Body of pancreas (tissue), 4 donors: ENCODE measurements at regions not wholly inside any gene's neighbourhood (a gene's known extent, or its start where the extent isn't known, plus 50 kb on each side); places are given as distances from the start of the nearest gene placed in this dataset.

Experiments used
- ATAC-seq: fragments of 150-250 bp; one replicate; pipeline ENCODE4 v1.9.1; 2016
- DNase-seq, 4 donors: peaks; one replicate each; pipeline ENCODE4 v3.0.0-alpha.2; 2019
- H3K27ac ChIP-seq, 4 donors: fragments of 200-600 bp; sonication (generic); 1 replicate in 3 of 4; 2 replicates in 1 of 4; pipeline versions ENCODE4 v1.5.1 to v1.6.1; 2016 to 2019; ENCODE audit warnings: mild to moderate bottlenecking in 1 of 4, mixed read lengths in 1 of 4, moderate library complexity in 1 of 4
- H3K27me3 ChIP-seq, 2 donors: fragments of 200-600 bp; sonication (generic); one replicate each; pipeline ENCODE4 v1.6.0; 2016; ENCODE audit warnings: mild to moderate bottlenecking in 1 of 2
- H3K36me3 ChIP-seq, 2 donors: fragments of 200-600 bp; sonication (generic); replicated peaks in 1 of 2; 2 replicates each; pipeline ENCODE4 v1.5.1; 2016; ENCODE audit warnings: low read depth in 2 of 2; ENCODE audit not compliant: insufficient read depth in 1 of 2
- H3K4me1 ChIP-seq: fragments of 200-600 bp; sonication (generic); one replicate; pipeline ENCODE4 v1.6.0; 2016
- H3K4me3 ChIP-seq, 2 donors: fragments of 200-600 bp; sonication (generic); 1 replicate in 1 of 2; 2 replicates in 1 of 2; pipeline ENCODE4 v1.5.1; 2016 to 2019
- H3K9me3 ChIP-seq, 3 donors: fragments of 200-600 bp; sonication (generic); 1 replicate in 2 of 3; 2 replicates in 1 of 3; pipeline ENCODE4 v1.5.1; 2016
- CTCF ChIP-seq, 7 experiments: fragments of 450-650 bp in 4 of 7; fragments of 200-600 bp in 3 of 7; sonication (generic) in 3 of 7; IDR thresholded peaks; one replicate each; pipeline ENCODE4 v1.5.1; 2016 to 2019; ENCODE audit warnings: antibody characterized with exemption in 7 of 7
- POLR2A ChIP-seq, 3 donors: fragments of 450-650 bp; IDR thresholded peaks; one replicate each; pipeline ENCODE4 v1.6.1; 2016; ENCODE audit warnings: antibody characterized with exemption in 3 of 3, mild to moderate bottlenecking in 2 of 3
- WGBS, 2 donors: methylation state at CpG; one replicate each; pipeline ENCODE4 v1.1.5; 2017; 5-methylcytosine and 5-hydroxymethylcytosine counted together
- intact Hi-C: fragments of 100-400 bp; cut with DNase I; formaldehyde crosslinking; loops from one replicate; pipeline ENCODE4 v1.15.1; 2023

GRCh38 chr5:8028243-8028642, 159.3 kb downstream of the MTRR start:
- Histone ChIP-seq H3K4me3 (no peak overlapping the region), H3K9me3 (no peaks in the 10 kb centered on the region), H3K36me3 (no peaks in the 10 kb centered on the region), H3K27me3 (no peaks in the 10 kb centered on the region), H3K27ac (no peak overlapping the region), H3K4me1 (no peaks in the 10 kb centered on the region)
- no peak for TF ChIP-seq CTCF (IDR thresholded peaks at IDR 0.05)
- no peak for TF ChIP-seq POLR2A (IDR thresholded peaks at IDR 0.05)
- no peak for ATAC-seq
- intact Hi-C loops: no loop called here
- 46 to 69% methylated on average over 2 of the region's 2 CpGs for WGBS, 2 donors
- no peak for DNase-seq

DNA sequence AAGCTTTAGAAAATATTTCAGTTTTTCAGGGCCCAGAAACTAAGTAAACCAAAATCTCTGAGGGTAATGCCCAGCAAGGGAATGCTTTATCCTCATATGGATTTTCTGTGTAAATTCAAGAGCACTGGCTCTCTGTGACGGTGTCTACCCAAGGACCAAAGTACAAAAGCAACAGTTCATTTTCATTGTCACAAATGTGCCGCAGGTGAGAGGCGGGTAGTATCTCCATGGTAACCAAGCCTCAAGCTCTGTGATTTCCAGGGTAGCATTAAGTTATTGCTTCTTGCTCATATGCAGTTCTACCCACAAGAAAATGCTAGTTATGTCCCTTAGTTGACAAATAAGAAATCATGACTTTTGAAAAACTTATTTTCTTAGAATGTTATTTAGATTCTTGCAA, 164.3 kb downstream of the MTRR start:
- no peak overlapping the region for H3K27ac ChIP-seq
- H3K27me3 ChIP-seq: no peaks in the 10 kb centered on the region
- no peak overlapping the region for H3K4me3 ChIP-seq
- ATAC-seq: no peak
- WGBS, 2 donors: 40 to 43% methylated on average over 3 of the region's 3 CpGs
- DNase-seq: no peak
- TF ChIP-seq POLR2A (IDR thresholded peaks at IDR 0.05): no peak
- no peak for TF ChIP-seq CTCF (IDR thresholded peaks at IDR 0.05)
- intact Hi-C loops: no loop called here
- H3K9me3 ChIP-seq: peaks cover 0 to 10% (median 0%) of the 10 kb centered on the region in 3 donors
- no peaks in the 10 kb centered on the region for H3K4me1 ChIP-seq
- H3K36me3 ChIP-seq: no peaks in the 10 kb centered on the region

GRCh38 chr5:8034852-8035251, 165.9 kb downstream of the MTRR start:
- H3K4me3 ChIP-seq: no peak overlapping the region
- peaks cover 0 to 10% (median 0%) of the 10 kb centered on the region in 3 donors for H3K9me3 ChIP-seq
- no peaks in the 10 kb centered on the region for H3K27me3 ChIP-seq
- no peaks in the 10 kb centered on the region for H3K36me3 ChIP-seq
- no peak overlapping the region for H3K27ac ChIP-seq
- no peak for TF ChIP-seq CTCF (IDR thresholded peaks at IDR 0.05)
- no peak for TF ChIP-seq POLR2A (IDR thresholded peaks at IDR 0.05)
- no peak for DNase-seq
- ATAC-seq: no peak
- intact Hi-C loops: no loop called here
- WGBS, 2 donors: 67 to 78% methylated on average over 6 of the region's 6 CpGs
- H3K4me1 ChIP-seq: no peaks in the 10 kb centered on the region

GRCh38 chr5:8048920-8049319, 180.0 kb downstream of the MTRR start:
- DNase-seq: no peak

More at GRCh38 chr5:8048920-8049319, 180.0 kb downstream of the MTRR start:
- intact Hi-C loops: no loop called here
- Histone ChIP-seq H3K4me1 (no peaks in the 10 kb centered on the region), H3K27ac (no peak overlapping the region), H3K36me3 (no peaks in the 10 kb centered on the region), H3K27me3 (no peaks in the 10 kb centered on the region), H3K4me3 (no peak overlapping the region), H3K9me3 (peaks cover 0 to 4% (median 0%) of the 10 kb centered on the region in 3 donors)
- no peak for ATAC-seq
- no peak for TF ChIP-seq POLR2A (IDR thresholded peaks at IDR 0.05)
- no peak for TF ChIP-seq CTCF (IDR thresholded peaks at IDR 0.05)
- WGBS, 2 donors: 42 to 49% methylated on average over 1 of the region's 1 CpG
